Fibroblast of lung (primary cell): ENCODE measurements at regions not wholly inside any gene's neighbourhood (a gene's known extent, or its start where the extent isn't known, plus 50 kb on each side); places are given as distances from the start of the nearest gene placed in this dataset.
"Not testable (repeated sequence)": the region's sequence is repeated elsewhere in the genome, so short reads cannot be mapped to it uniquely, and the experiment has no call there.

Experiments used
- DNase-seq, 2 donors: peaks; one replicate each; pipeline versions ENCODE4 v3.0.0 to v3.0.0-alpha.2; 2010; ENCODE audit warnings: low read depth in 2 of 2
- H2AFZ ChIP-seq: 2 replicates; pipeline ENCODE4 v1.5.1; 2012; ENCODE audit warnings: low read length, control low read depth, inconsistent platforms
- H3K27ac ChIP-seq: 2 replicates; pipeline ENCODE4 v1.5.1; 2011; ENCODE audit warnings: low read length, control low read depth; ENCODE audit not compliant: insufficient read depth
- H3K27me3 ChIP-seq: 2 replicates; pipeline ENCODE4 v1.5.1; 2011; ENCODE audit warnings: mild to moderate bottlenecking, low read length; ENCODE audit not compliant: control insufficient read depth, insufficient read depth
- H3K36me3 ChIP-seq: 2 replicates; pipeline ENCODE4 v1.5.1; 2011; ENCODE audit warnings: low read length; ENCODE audit not compliant: control insufficient read depth, insufficient read depth
- H3K4me1 ChIP-seq: 2 replicates; pipeline ENCODE4 v1.5.1; 2011; ENCODE audit warnings: low read length; ENCODE audit not compliant: control insufficient read depth, insufficient read depth; ENCODE audit errors: extremely low read depth
- H3K4me2 ChIP-seq: 2 replicates; pipeline ENCODE4 v1.5.1; 2011; ENCODE audit warnings: low read length, control low read depth; ENCODE audit not compliant: insufficient read depth; ENCODE audit errors: extremely low read depth
- H3K4me3 ChIP-seq, 4 experiments: fragments of 200-600 bp in 1 of 4; sonication (generic) in 1 of 4; replicated peaks in 1 of 4; 2 replicates each; pipeline ENCODE4 v1.5.1; 2011 to 2016; ENCODE audit warnings: low read length in 4 of 4, low read depth in 3 of 4, mild to moderate bottlenecking in 3 of 4, control low read depth in 2 of 4, inconsistent platforms in 1 of 4, mixed read lengths in 1 of 4; ENCODE audit not compliant: insufficient read depth in 1 of 4; ENCODE audit errors: control extremely low read depth in 1 of 4
- H3K79me2 ChIP-seq: 2 replicates; pipeline ENCODE4 v1.5.1; 2012; ENCODE audit warnings: mild to moderate bottlenecking, low read length, inconsistent platforms; ENCODE audit not compliant: control insufficient read depth, insufficient read depth
- H3K9ac ChIP-seq: 2 replicates; pipeline ENCODE4 v1.5.1; 2011; ENCODE audit warnings: mild to moderate bottlenecking, low read length, control low read depth; ENCODE audit not compliant: insufficient read depth
- H3K9me3 ChIP-seq: 2 replicates; pipeline ENCODE4 v1.5.1; 2012; ENCODE audit warnings: low read depth, low read length; ENCODE audit not compliant: control insufficient read depth, insufficient read depth
- H4K20me1 ChIP-seq: 2 replicates; pipeline ENCODE4 v1.5.1; 2011; ENCODE audit warnings: low read length; ENCODE audit not compliant: control insufficient read depth, insufficient read depth; ENCODE audit errors: extremely low read depth
- EZH2 ChIP-seq: IDR thresholded peaks from 2 replicates; pipeline ENCODE4 v1.5.1; 2012; ENCODE audit warnings: low read length, control low read depth, mild to moderate bottlenecking; ENCODE audit errors: missing control alignments
- TF ChIP-seq, protein P1 (sequence below), 2 donors: IDR thresholded peaks in 1 of 2; conservative IDR thresholded peaks in 1 of 2; 1 replicate in 1 of 2; 2 replicates in 1 of 2; pipeline ENCODE4 v1.5.1; 2011 to 2012; ENCODE audit warnings: low read length in 2 of 2, control low read depth in 1 of 2, inconsistent platforms in 1 of 2, low read depth in 1 of 2, mild to moderate bottlenecking in 1 of 2

- Histone ChIP-seq H3K4me1 (no peaks in the 10 kb centered on the region), H3K4me3 (no peak overlapping the region), H3K79me2 (no peaks in the 10 kb centered on the region), H3K9me3 (no peaks in the 10 kb centered on the region), H2AFZ (no peak overlapping the region), H3K27me3 (no peaks in the 10 kb centered on the region), H3K36me3 (no peaks in the 10 kb centered on the region), H3K27ac (no peak overlapping the region), H3K4me2 (no peak overlapping the region), H4K20me1 (no peaks in the 10 kb centered on the region), H3K9ac (no peak overlapping the region)
- no peak for TF ChIP-seq EZH2
- TF ChIP-seq, protein P1, sequence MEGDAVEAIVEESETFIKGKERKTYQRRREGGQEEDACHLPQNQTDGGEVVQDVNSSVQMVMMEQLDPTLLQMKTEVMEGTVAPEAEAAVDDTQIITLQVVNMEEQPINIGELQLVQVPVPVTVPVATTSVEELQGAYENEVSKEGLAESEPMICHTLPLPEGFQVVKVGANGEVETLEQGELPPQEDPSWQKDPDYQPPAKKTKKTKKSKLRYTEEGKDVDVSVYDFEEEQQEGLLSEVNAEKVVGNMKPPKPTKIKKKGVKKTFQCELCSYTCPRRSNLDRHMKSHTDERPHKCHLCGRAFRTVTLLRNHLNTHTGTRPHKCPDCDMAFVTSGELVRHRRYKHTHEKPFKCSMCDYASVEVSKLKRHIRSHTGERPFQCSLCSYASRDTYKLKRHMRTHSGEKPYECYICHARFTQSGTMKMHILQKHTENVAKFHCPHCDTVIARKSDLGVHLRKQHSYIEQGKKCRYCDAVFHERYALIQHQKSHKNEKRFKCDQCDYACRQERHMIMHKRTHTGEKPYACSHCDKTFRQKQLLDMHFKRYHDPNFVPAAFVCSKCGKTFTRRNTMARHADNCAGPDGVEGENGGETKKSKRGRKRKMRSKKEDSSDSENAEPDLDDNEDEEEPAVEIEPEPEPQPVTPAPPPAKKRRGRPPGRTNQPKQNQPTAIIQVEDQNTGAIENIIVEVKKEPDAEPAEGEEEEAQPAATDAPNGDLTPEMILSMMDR (conservative IDR thresholded peaks at IDR 0.05 in 1 of 2, IDR thresholded peaks at IDR 0.05 in 1 of 2; ENCODE audit: low read depth in 1 of 2, low read length in 2 of 2), result no peak
- no peak for DNase-seq
These were observed 125.7 kb upstream of the MTPN start for GRCh38 chr7:136102881-136103280.

DNA sequence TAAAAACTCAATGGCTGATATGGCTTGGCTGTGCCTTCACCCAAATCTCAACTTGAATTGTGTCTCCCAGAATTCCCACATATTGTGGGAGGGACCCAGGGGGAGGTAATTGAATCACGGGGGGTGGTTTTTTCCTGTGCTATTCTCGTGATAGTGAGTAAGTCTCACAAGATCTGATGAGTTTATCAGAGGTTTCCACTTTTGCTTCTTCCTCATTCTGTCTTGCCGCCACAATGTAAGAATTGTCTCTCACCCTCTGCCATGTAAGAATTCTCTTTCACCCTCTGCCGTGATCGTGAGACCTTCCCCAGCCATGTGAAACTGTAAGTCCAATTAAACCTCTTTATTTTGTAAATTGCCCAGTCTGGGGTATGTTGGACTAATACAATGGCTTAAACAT is 115.6 kb upstream of the MTPN start:
- DNase-seq, H3K4me2 ChIP-seq, H3K4me1 ChIP-seq, H3K79me2 ChIP-seq, H4K20me1 ChIP-seq, H3K4me3 ChIP-seq, H3K9ac ChIP-seq, H3K36me3 ChIP-seq, H3K27me3 ChIP-seq, H2AFZ ChIP-seq, H3K9me3 ChIP-seq, H3K27ac ChIP-seq: not testable (repeated sequence)

GRCh38 chr7:136087881-136088280 is 110.7 kb upstream of the MTPN start:
- Histone ChIP-seq H3K27ac (no peak overlapping the region), H3K4me2 (no peak overlapping the region), H4K20me1 (no peaks in the 10 kb centered on the region), H3K79me2 (no peaks in the 10 kb centered on the region), H3K27me3 (no peaks in the 10 kb centered on the region), H3K36me3 (no peaks in the 10 kb centered on the region), H3K4me1 (no peaks in the 10 kb centered on the region), H3K9ac (no peak overlapping the region), H2AFZ (no peak overlapping the region), H3K4me3 (no peak overlapping the region), H3K9me3 (no peaks in the 10 kb centered on the region)
- no peak for DNase-seq
- TF ChIP-seq, protein P1 (conservative IDR thresholded peaks at IDR 0.05 in 1 of 2, IDR thresholded peaks at IDR 0.05 in 1 of 2; ENCODE audit: low read depth in 1 of 2, low read length in 2 of 2), result no peak
- no peak for TF ChIP-seq EZH2
